IMR-90 (cell line): ENCODE measurements at regions not wholly inside any gene's neighbourhood (a gene's known extent, or its start where the extent isn't known, plus 50 kb on each side); places are given as distances from the start of the nearest gene placed in this dataset.

Experiments
- ATAC-seq: fragments of 200-7000 bp; cut with Tn5 transposase; 2 replicates; pipeline ENCODE4 v1.9.1; 2020; ENCODE audit warnings: low read depth, mild to moderate bottlenecking, moderate library complexity
- BruUV-seq: library from RNA; stranded (reverse); fragments of 400-500 nt; replicated peaks from 2 replicates; lab custom pipeline; 2021; lab: Mats Ljungman, UMichigan
- CTCF ChIA-PET: fragments of 300-600 bp; formaldehyde crosslinking; extraction: SDS; loops from one replicate; lab custom pipeline; 2021; ENCODE audit warnings: antibody characterized with exemption; lab: Yijun Ruan, JAX
- POLR2A ChIA-PET: fragments of 300-600 bp; sonication (Branson Sonifier 250); formaldehyde crosslinking; loops from one replicate; lab custom pipeline; 2022; ENCODE audit warnings: antibody characterized with exemption; ENCODE audit not compliant: unreplicated experiment; lab: Charles Lee
- DNase-seq: peaks from one replicate; pipeline ENCODE4 v3.0.0; 2013
- H2AFZ ChIP-seq: replicated peaks from 2 replicates; pipeline ENCODE3; 2013; ENCODE audit warnings: low read length, mild to moderate bottlenecking; ENCODE audit not compliant: poor library complexity
- H2AK5ac ChIP-seq: 2 replicates; pipeline ENCODE4 v1.6.1; 2013; ENCODE audit warnings: low read depth, low read length, inconsistent platforms
- H2AK9ac ChIP-seq: replicated peaks from 2 replicates; pipeline ENCODE3; 2013; ENCODE audit warnings: mild to moderate bottlenecking, low read depth, low read length, moderate library complexity; ENCODE audit not compliant: poor library complexity
- H2BK120ac ChIP-seq: 2 replicates; pipeline ENCODE4 v1.6.1; 2013; ENCODE audit warnings: low read depth, low read length, inconsistent platforms
- H2BK15ac ChIP-seq: 3 replicates; pipeline ENCODE4 v1.6.1; 2013; ENCODE audit warnings: low read depth, low read length, inconsistent platforms
- H2BK20ac ChIP-seq: 2 replicates; pipeline ENCODE4 v1.6.1; 2013; ENCODE audit warnings: low read depth, mild to moderate bottlenecking, inconsistent platforms, low read length, moderate library complexity
- H2BK5ac ChIP-seq: 2 replicates; pipeline ENCODE4 v1.6.1; 2013; ENCODE audit warnings: mild to moderate bottlenecking, low read depth, low read length, inconsistent platforms; ENCODE audit not compliant: poor library complexity, severe bottlenecking
- H3K14ac ChIP-seq: replicated peaks from 2 replicates; pipeline ENCODE4 v1.6.1; 2013; ENCODE audit warnings: low read depth, low read length, inconsistent platforms
- H3K18ac ChIP-seq: 2 replicates; pipeline ENCODE4 v1.6.1; 2013; ENCODE audit warnings: low read depth, low read length, control low read depth
- H3K23ac ChIP-seq: 2 replicates; pipeline ENCODE4 v1.6.1; 2013; ENCODE audit warnings: low read depth, low read length, inconsistent platforms
- H3K27ac ChIP-seq: 2 replicates; pipeline ENCODE4 v1.5.1; 2013; ENCODE audit warnings: mild to moderate bottlenecking, control low read depth, low read length; ENCODE audit not compliant: insufficient read depth
- H3K27me3 ChIP-seq: 2 replicates; pipeline ENCODE4 v1.6.1; 2013; ENCODE audit warnings: low read length; ENCODE audit not compliant: control insufficient read depth, insufficient read depth
- H3K36me3 ChIP-seq: 2 replicates; pipeline ENCODE4 v1.6.1; 2013; ENCODE audit warnings: low read length, mixed read lengths; ENCODE audit not compliant: control insufficient read depth, insufficient read depth
- H3K4ac ChIP-seq: 2 replicates; pipeline ENCODE4 v1.6.1; 2013; ENCODE audit warnings: low read depth, low read length, inconsistent platforms
- H3K4me1 ChIP-seq: 2 replicates; pipeline ENCODE4 v1.6.1; 2013; ENCODE audit warnings: low read length, mixed read lengths; ENCODE audit not compliant: control insufficient read depth, insufficient read depth
- H3K4me2 ChIP-seq: 2 replicates; pipeline ENCODE4 v1.6.1; 2013; ENCODE audit warnings: low read depth, mild to moderate bottlenecking, control low read depth, low read length, moderate library complexity
- H3K4me3 ChIP-seq: 2 replicates; pipeline ENCODE4 v1.5.1; 2013; ENCODE audit warnings: low read depth, mild to moderate bottlenecking, control low read depth, low read length, moderate library complexity; ENCODE audit not compliant: insufficient read depth
- H3K56ac ChIP-seq: 2 replicates; pipeline ENCODE4 v1.6.1; 2013; ENCODE audit warnings: low read length, inconsistent platforms; ENCODE audit not compliant: insufficient read depth; ENCODE audit errors: extremely low read depth
- H3K79me1 ChIP-seq, 2 experiments: 2 replicates each; pipeline ENCODE4 v1.6.1; 2013; ENCODE audit warnings: low read length in 2 of 2, inconsistent platforms in 1 of 2, low read depth in 1 of 2
- H3K9ac ChIP-seq: 2 replicates; pipeline ENCODE4 v1.6.1; 2013; ENCODE audit warnings: low read depth, low read length, control low read depth
- H3K9me1 ChIP-seq: 2 replicates; pipeline ENCODE4 v1.6.1; 2013; ENCODE audit warnings: low read length, inconsistent platforms; ENCODE audit not compliant: insufficient read depth
- H3K9me3 ChIP-seq: 2 replicates; pipeline ENCODE4 v1.6.1; 2013; ENCODE audit warnings: low read length; ENCODE audit not compliant: control insufficient read depth, insufficient read depth
- H4K20me1 ChIP-seq: 2 replicates; pipeline ENCODE4 v1.6.1; 2013; ENCODE audit warnings: low read length, inconsistent platforms; ENCODE audit not compliant: insufficient read depth
- H4K5ac ChIP-seq: 2 replicates; pipeline ENCODE4 v1.6.1; 2013; ENCODE audit warnings: mild to moderate bottlenecking, low read depth, low read length, control low read depth
- H4K8ac ChIP-seq, 2 experiments: 2 replicates each; pipeline ENCODE4 v1.6.1; 2013; ENCODE audit warnings: low read depth in 2 of 2, low read length in 2 of 2, control low read depth in 1 of 2, inconsistent platforms in 1 of 2
- H4K91ac ChIP-seq: 2 replicates; pipeline ENCODE4 v1.6.1; 2013; ENCODE audit warnings: low read depth, low read length, inconsistent platforms; ENCODE audit not compliant: insufficient read depth
- NFE2L2 ChIP-seq: fragments of 150-350 bp; IDR thresholded peaks from 2 replicates; pipeline ENCODE4 v1.6.1; 2016; ENCODE audit warnings: low read depth, mild to moderate bottlenecking, low read length
- POLR2A ChIP-seq: IDR thresholded peaks from 2 replicates; pipeline ENCODE4 v1.6.1; 2012; ENCODE audit warnings: mild to moderate bottlenecking, low read depth, low read length
- WGBS, 2 experiments: methylation state at CpG; one replicate each; pipeline versions ENCODE4 v1.1.5 to v1.1.7; 2013; ENCODE audit warnings: missing lambda C conversion rate in 2 of 2; ENCODE audit not compliant: insufficient read length in 1 of 2; ENCODE audit errors: extremely low coverage in 2 of 2; 5-methylcytosine and 5-hydroxymethylcytosine counted together
- dilution Hi-C: fragments of 300-500 bp; cut with HindIII; formaldehyde crosslinking; loops from one replicate; pipeline ENCODE4 v1.14.3; 2018; ENCODE audit warnings: low sequenced_read_pairs; ENCODE audit not compliant: unreplicated experiment
- in situ Hi-C: fragments of 300-500 bp; cut with MboI; formaldehyde crosslinking; loops from 3 replicates; pipeline ENCODE4 v1.14.3; 2019; ENCODE audit warnings: low sequenced_read_pairs, inconsistent platforms, mixed read lengths
- intact Hi-C: fragments of 100-400 bp; cut with micrococcal nuclease; formaldehyde crosslinking; loops from 2 replicates; pipeline ENCODE4 v1.10.0; 2022

DNA sequence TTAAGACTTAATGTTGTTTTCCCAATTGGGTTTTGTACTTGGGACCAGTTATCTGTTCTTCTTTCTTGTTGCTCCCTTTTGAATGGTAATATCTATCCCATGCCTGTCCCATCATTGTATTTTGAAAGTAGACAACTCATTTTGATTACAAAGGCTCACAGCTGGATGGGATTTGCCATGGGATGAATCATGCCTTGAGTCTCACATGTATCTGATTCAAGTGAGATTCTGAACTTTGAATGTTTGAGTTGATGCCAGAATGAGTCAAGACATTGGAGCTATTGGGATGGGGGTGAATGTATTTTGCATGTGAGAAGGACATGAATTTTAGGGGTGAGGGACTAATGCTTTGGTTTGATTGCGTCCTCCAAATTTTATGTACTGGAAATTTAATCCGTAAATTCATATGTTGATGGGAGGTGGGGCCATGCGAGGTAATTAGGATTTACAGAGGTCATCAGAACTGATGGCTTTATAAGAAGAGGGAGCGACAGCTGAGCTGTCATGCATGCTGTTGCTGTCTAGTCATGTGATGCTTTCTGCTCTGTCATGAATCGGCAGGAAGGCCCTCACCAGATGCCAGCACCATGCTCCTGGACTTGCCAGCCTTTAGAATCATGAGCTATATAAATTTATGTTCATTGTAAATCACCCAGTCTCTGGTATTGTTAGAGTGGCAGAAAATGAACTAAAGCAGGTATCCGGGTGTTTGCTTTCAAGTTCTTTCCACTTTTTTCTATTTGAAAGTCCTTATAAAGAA is 741.3 kb upstream of the RAB6C start:
- Histone ChIP-seq H3K18ac (no peak overlapping the region), H2AFZ (no peak overlapping the region), H2AK9ac (no peak overlapping the region), H3K9me1 (no peaks in the 10 kb centered on the region), H3K79me1 (no peaks in the 10 kb centered on the region), H2AK5ac (no peak overlapping the region), H3K9me3 (peaks cover 28% of the 10 kb centered on the region), H3K23ac (no peak overlapping the region), H4K8ac (no peak overlapping the region), H2BK120ac (no peak overlapping the region), H3K14ac (no peak overlapping the region), H3K4me3 (no peak overlapping the region), H4K5ac (no peak overlapping the region), H3K4ac (no peak overlapping the region), H3K4me2 (no peak overlapping the region), H3K27me3 (no peaks in the 10 kb centered on the region), H3K27ac (no peak overlapping the region), H3K36me3 (no peaks in the 10 kb centered on the region), H4K20me1 (no peaks in the 10 kb centered on the region), H2BK5ac (no peak overlapping the region), H2BK15ac (no peak overlapping the region), H3K9ac (no peak overlapping the region), H2BK20ac (no peak overlapping the region), H4K91ac (no peak overlapping the region), H3K4me1 (no peaks in the 10 kb centered on the region), H3K56ac (no peak overlapping the region)
- DNase-seq = no peak
- dilution Hi-C loops (no loop called here), in situ Hi-C loops (no loop called here), intact Hi-C loops (no loop called here)
- TF ChIP-seq NFE2L2 = no peak
- TF ChIP-seq POLR2A = no peak
- ATAC-seq = no peak
- BruUV-seq = no TSS peak
- POLR2A ChIA-PET = no interaction called here
- CTCF ChIA-PET = no interaction called here
- 80% methylated on average over 2 of the region's 6 CpGs; no CpG with 5 or more reads in 1 of the 2 experiments for WGBS, 2 experiments
